ENCODE measurements at regions not wholly inside any gene's neighbourhood (a gene's known extent, or its start where the extent isn't known, plus 50 kb on each side); places are given as distances from the start of the nearest gene placed in this dataset.

DNA sequence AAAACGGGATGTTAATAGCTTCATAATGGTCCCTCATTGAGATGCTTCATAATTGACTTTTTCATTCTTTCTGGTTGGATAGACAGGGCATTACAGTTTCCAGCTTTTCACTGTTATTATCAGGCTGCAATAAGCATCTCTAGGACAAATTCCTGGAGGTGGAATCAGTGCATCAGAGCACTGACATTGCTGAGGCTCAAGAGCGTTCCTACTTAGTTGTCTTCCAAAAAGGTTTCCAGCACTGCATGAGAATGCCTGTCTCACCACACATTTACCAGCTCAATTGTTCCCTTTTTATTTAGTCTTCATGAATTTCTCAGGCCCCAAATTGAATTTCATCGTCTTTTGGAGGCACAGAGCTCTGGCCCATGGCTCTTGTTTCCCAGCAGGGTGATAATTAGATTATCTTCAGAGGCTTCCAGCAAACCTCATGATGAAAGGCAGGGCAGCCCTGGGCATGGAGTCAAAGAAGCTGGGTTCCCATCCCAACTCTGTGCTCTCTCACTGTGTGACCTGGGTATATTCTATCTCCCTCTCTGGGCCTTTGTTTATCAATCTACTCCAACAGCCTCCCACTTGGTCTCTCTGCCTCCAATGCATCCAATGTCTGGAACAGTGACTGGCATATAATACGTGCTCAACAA lies 451.4 kb downstream of the PTPRU start:
- Histone ChIP-seq H3K27ac (ENCODE audit: low read depth, low read length) (peak overlapping the region; percentile 85), H3K9me3 (ENCODE audit: insufficient read depth, low read depth, low read length) (no peaks in the 10 kb centered on the region), H3K27me3 (ENCODE audit: insufficient read depth, low read length) (no peaks in the 10 kb centered on the region), H3K4me3 (ENCODE audit: insufficient read depth, low read depth, low read length) (no peak overlapping the region), H3K79me2 (ENCODE audit: insufficient read depth, low read length) (no peaks in the 10 kb centered on the region), H3K9ac (ENCODE audit: low read length) (peak overlapping the region; percentile 57), H4K20me1 (ENCODE audit: insufficient read depth, low read length) (no peaks in the 10 kb centered on the region), H3K4me2 (ENCODE audit: low read length) (peak overlapping the region; percentile 80), H3K36me3 (ENCODE audit: insufficient read depth, low read length) (no peaks in the 10 kb centered on the region), H3K4me1 (ENCODE audit: insufficient read depth, low read length) (peaks cover 25% of the 10 kb centered on the region), H2AFZ (ENCODE audit: low read depth, low read length) (no peak overlapping the region)
- Mint-ChIP-seq H3K4me1 (ENCODE audit: low read depth, unreplicated experiment) (peaks cover 23% of the 10 kb centered on the region), H3K4me3 (ENCODE audit: unreplicated experiment) (no peak overlapping the region), H3K27ac (ENCODE audit: unreplicated experiment) (peak overlapping the region; percentile 82), H3K9me3 (ENCODE audit: unreplicated experiment) (no peaks in the 10 kb centered on the region), H3K27me3 (ENCODE audit: low read depth, unreplicated experiment) (peaks cover 10% of the 10 kb centered on the region), H3K36me3 (ENCODE audit: low read depth, unreplicated experiment) (no peaks in the 10 kb centered on the region)
- no peak for TF ChIP-seq EZH2 (IDR thresholded peaks at IDR 0.05; ENCODE audit: insufficient read depth, low read length)
- TF ChIP-seq, protein P1, sequence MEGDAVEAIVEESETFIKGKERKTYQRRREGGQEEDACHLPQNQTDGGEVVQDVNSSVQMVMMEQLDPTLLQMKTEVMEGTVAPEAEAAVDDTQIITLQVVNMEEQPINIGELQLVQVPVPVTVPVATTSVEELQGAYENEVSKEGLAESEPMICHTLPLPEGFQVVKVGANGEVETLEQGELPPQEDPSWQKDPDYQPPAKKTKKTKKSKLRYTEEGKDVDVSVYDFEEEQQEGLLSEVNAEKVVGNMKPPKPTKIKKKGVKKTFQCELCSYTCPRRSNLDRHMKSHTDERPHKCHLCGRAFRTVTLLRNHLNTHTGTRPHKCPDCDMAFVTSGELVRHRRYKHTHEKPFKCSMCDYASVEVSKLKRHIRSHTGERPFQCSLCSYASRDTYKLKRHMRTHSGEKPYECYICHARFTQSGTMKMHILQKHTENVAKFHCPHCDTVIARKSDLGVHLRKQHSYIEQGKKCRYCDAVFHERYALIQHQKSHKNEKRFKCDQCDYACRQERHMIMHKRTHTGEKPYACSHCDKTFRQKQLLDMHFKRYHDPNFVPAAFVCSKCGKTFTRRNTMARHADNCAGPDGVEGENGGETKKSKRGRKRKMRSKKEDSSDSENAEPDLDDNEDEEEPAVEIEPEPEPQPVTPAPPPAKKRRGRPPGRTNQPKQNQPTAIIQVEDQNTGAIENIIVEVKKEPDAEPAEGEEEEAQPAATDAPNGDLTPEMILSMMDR (IDR thresholded peaks at IDR 0.05; ENCODE audit: insufficient read depth, low read depth, low read length): no peak
- FAIRE-seq (no peak), DNase-seq (ENCODE audit: low read depth) (peak; percentile 66)

DNA sequence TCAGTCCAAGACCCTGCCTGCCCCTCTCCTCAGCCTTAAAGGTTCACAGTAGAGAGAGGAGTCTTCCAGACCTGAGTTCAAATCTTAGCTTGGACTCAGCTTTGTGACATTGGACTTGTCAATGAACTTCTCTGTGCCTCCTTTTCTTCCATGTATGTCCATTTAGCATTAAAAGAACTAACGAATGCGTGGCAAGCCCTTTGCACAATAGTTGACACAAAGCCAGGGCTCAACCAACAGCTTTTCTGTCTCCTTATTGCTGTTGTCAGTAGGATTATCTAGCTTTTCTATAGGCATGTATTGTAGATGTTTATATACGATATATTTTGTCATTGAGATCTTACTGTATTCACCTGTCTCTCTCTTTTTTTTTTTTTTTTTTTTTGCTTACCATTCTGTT lies 450.8 kb downstream of the PTPRU start:
- Histone ChIP-seq H3K4me2 (ENCODE audit: low read length) (peak overlapping the region; percentile 80), H4K20me1 (ENCODE audit: insufficient read depth, low read length) (no peaks in the 10 kb centered on the region), H3K4me1 (ENCODE audit: insufficient read depth, low read length) (peaks cover 29% of the 10 kb centered on the region), H3K4me3 (ENCODE audit: insufficient read depth, low read depth, low read length) (no peak overlapping the region), H3K27ac (ENCODE audit: low read depth, low read length) (no peak overlapping the region), H3K27me3 (ENCODE audit: insufficient read depth, low read length) (no peaks in the 10 kb centered on the region), H3K79me2 (ENCODE audit: insufficient read depth, low read length) (no peaks in the 10 kb centered on the region), H3K36me3 (ENCODE audit: insufficient read depth, low read length) (no peaks in the 10 kb centered on the region), H2AFZ (ENCODE audit: low read depth, low read length) (no peak overlapping the region), H3K9me3 (ENCODE audit: insufficient read depth, low read depth, low read length) (no peaks in the 10 kb centered on the region), H3K9ac (ENCODE audit: low read length) (no peak overlapping the region)
- DNase-seq (ENCODE audit: low read depth): no peak
- peaks cover 10% of the 10 kb centered on the region for H3K27me3 Mint-ChIP-seq (ENCODE audit: low read depth, unreplicated experiment)
- H3K9me3 Mint-ChIP-seq (ENCODE audit: unreplicated experiment): no peaks in the 10 kb centered on the region
- no peaks in the 10 kb centered on the region for H3K36me3 Mint-ChIP-seq (ENCODE audit: low read depth, unreplicated experiment)
- peak overlapping the region; percentile 82 for H3K27ac Mint-ChIP-seq (ENCODE audit: unreplicated experiment)
- peak; percentile 39 for FAIRE-seq
- no peak overlapping the region for H3K4me3 Mint-ChIP-seq (ENCODE audit: unreplicated experiment)
- peaks cover 25% of the 10 kb centered on the region for H3K4me1 Mint-ChIP-seq (ENCODE audit: low read depth, unreplicated experiment)
- no peak for TF ChIP-seq EZH2 (IDR thresholded peaks at IDR 0.05; ENCODE audit: insufficient read depth, low read length)

DNA sequence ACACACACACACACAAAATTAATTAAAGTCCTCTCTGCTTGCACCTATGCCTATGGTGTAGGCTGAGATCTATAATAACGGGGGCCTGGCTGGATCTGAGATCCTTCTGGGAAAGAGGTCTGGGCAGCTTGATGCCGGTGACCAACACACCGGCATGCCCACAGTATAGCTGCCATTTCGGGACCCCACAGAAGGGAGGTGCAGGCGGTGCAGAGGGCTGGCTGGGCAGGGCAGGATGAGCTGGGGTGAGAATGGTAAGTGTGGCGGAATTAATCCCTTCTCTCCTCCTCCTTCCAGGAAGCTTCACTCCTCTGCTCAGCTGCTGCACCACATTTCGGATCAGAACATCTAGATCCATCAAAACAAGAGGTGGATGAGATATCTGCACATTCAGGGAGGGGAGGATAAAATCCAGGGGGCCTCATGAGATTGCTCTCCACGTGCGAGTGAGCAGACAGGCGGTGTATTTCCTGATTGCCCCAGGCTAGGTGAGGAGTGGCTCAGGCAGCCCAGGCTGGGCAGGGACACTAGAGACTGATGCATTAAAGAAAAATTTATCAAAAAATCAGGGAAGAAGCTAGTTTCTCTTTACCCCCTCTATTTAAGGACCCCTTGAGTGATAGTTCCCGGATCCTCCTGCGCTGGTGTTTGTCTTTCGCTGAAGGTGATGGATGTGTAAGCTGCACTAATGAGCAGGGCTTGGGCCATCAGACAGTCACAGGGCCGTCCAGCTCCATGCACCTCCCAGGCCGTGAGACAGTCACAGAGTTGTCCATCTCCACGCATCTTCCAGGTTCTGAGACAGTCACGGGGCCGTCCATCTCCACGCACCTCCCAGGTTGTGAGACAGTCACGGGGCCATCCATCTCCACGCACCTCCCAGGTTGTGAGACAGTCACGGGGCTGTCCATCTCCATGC lies 449.9 kb downstream of the PTPRU start:
- H3K4me2 ChIP-seq (ENCODE audit: low read length): no peak overlapping the region
- no peak overlapping the region for H2AFZ ChIP-seq (ENCODE audit: low read depth, low read length)
- peak overlapping the region; percentile 72 for H3K27ac Mint-ChIP-seq (ENCODE audit: unreplicated experiment)
- no peak overlapping the region for H3K27ac ChIP-seq (ENCODE audit: low read depth, low read length)
- no peak overlapping the region for H3K4me3 ChIP-seq (ENCODE audit: insufficient read depth, low read depth, low read length)
- DNase-seq (ENCODE audit: low read depth) (no peak), FAIRE-seq (no peak)
- H3K27me3 Mint-ChIP-seq (ENCODE audit: low read depth, unreplicated experiment): peaks cover 10% of the 10 kb centered on the region
- H3K36me3 Mint-ChIP-seq (ENCODE audit: low read depth, unreplicated experiment): no peaks in the 10 kb centered on the region
- H3K36me3 ChIP-seq (ENCODE audit: insufficient read depth, low read length): no peaks in the 10 kb centered on the region
- no peaks in the 10 kb centered on the region for H3K79me2 ChIP-seq (ENCODE audit: insufficient read depth, low read length)
- H3K4me3 Mint-ChIP-seq (ENCODE audit: unreplicated experiment): no peak overlapping the region
- no peak overlapping the region for H3K9ac ChIP-seq (ENCODE audit: low read length)
- no peaks in the 10 kb centered on the region for H3K27me3 ChIP-seq (ENCODE audit: insufficient read depth, low read length)
- H3K9me3 Mint-ChIP-seq (ENCODE audit: unreplicated experiment): no peaks in the 10 kb centered on the region
- TF ChIP-seq, protein P1 (IDR thresholded peaks at IDR 0.05; ENCODE audit: insufficient read depth, low read depth, low read length): no peak
- TF ChIP-seq EZH2 (IDR thresholded peaks at IDR 0.05; ENCODE audit: insufficient read depth, low read length): no peak
- H3K4me1 Mint-ChIP-seq (ENCODE audit: low read depth, unreplicated experiment): peaks cover 25% of the 10 kb centered on the region
- no peaks in the 10 kb centered on the region for H3K9me3 ChIP-seq (ENCODE audit: insufficient read depth, low read depth, low read length)
- H3K4me1 ChIP-seq (ENCODE audit: insufficient read depth, low read length): peaks cover 29% of the 10 kb centered on the region
- H4K20me1 ChIP-seq (ENCODE audit: insufficient read depth, low read length): no peaks in the 10 kb centered on the region
